EH (cell line): ENCODE measurements at regions not wholly inside any gene's neighbourhood (a gene's known extent, or its start where the extent isn't known, plus 50 kb on each side); places are given as distances from the start of the nearest gene placed in this dataset.
A peak's percentile ranks its signal among the peaks of the same experiment; 100 is the strongest.

ENCODE experiments used
- DNase-seq: peaks from one replicate; pipeline ENCODE4 v3.0.0-alpha.2; 2015; ENCODE audit warnings: low read depth

- DNase-seq: no peak
Observed at GRCh38 chr10:58013406-58013805, 254.3 kb downstream of the IPMK start.

- DNase-seq: no peak
Observed at GRCh38 chr10:58010073-58010702, 257.5 kb downstream of the IPMK start.

- DNase-seq: no peak
Observed at GRCh38 chr10:58003945-58004344, 263.7 kb downstream of the IPMK start.

- DNase-seq: no peak
Observed at GRCh38 chr10:58001159-58001558, 266.5 kb downstream of the IPMK start.

- no peak for DNase-seq
Observed at GRCh38 chr10:57996536-57996935, 271.2 kb downstream of the IPMK start.

GRCh38 chr10:57993302-57993701 is 274.4 kb downstream of the IPMK start:
- DNase-seq: no peak

- DNase-seq: peak; percentile 28
Observed at GRCh38 chr10:57992321-57993077, 275.2 kb downstream of the IPMK start.

GRCh38 chr10:57988964-57989363 is 278.7 kb downstream of the IPMK start:
- DNase-seq: no peak

GRCh38 chr10:57987055-57987721 is 280.5 kb downstream of the IPMK start:
- DNase-seq: no peak

GRCh38 chr10:57986422-57986821 is 281.3 kb downstream of the IPMK start:
- no peak for DNase-seq

- DNase-seq: peak; percentile 14
Observed at GRCh38 chr10:57983281-57983791, 284.4 kb downstream of the IPMK start.

GRCh38 chr10:57982091-57982490 is 285.6 kb downstream of the IPMK start:
- no peak for DNase-seq

- no peak for DNase-seq
Observed at GRCh38 chr10:57979956-57980355, 287.7 kb downstream of the IPMK start.

GRCh38 chr10:57979491-57979890 is 288.2 kb downstream of the IPMK start:
- DNase-seq: peak; percentile 21

GRCh38 chr10:57977262-57977661 is 290.4 kb downstream of the IPMK start:
- DNase-seq: no peak

GRCh38 chr10:57973451-57973850 is 294.2 kb downstream of the IPMK start:
- DNase-seq: peak; percentile 57

GRCh38 chr10:57972783-57973182 is 294.9 kb downstream of the IPMK start:
- DNase-seq: peak; percentile 50

GRCh38 chr10:57968328-57969016 is 299.2 kb downstream of the IPMK start:
- no peak for DNase-seq

- peak; percentile 91 for DNase-seq
Observed at GRCh38 chr10:57964351-57964750, 303.3 kb downstream of the IPMK start.

- DNase-seq: no peak
Observed at GRCh38 chr10:57963546-57963945, 304.1 kb downstream of the IPMK start.

GRCh38 chr10:57962839-57963238 is 304.9 kb downstream of the IPMK start:
- no peak for DNase-seq

GRCh38 chr10:57961487-57961886 is 306.2 kb downstream of the IPMK start:
- peak; percentile 66 for DNase-seq
